ENCODE measurements at regions not wholly inside any gene's neighbourhood (a gene's known extent, or its start where the extent isn't known, plus 50 kb on each side); places are given as distances from the start of the nearest gene placed in this dataset.

DNA sequence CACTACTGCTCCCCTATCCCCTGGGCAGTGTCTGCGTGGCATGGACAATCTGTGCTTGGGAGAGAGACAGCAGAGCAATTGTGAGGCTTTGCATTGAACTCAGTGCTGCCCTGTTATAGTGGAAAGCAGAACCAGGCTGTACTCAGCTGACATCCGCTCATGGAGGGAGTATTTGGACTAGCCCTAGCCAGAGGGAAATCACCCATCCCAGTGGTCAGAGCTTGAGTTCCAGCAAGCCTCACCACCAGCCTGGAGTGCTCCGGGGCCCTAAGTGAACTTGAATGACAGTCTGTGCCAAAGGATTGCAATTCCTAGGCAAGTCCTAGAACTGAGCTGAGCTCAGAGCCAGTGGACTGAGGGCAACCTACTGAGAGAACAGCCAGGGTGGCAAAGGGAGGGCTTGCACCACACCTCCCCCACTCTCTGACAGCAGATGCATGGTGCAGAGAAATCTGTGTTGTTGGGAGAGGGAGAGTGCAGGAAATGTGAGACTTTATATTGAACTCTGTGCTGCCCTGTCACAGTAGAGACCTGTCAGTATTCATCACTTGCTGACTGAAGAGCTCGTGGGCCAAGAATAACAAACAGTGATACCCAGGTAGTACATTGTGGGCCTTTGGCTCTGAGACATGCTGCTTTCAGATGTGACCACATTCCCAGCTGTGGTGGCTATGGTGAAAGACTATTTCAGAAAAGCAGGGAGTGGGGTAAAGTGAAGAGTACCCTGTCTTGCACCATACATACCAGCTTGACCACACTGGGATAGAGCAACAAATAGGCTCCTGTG is 107.7 kb upstream of the SLC5A9 start:
- Histone ChIP-seq H3K4me2 (ENCODE audit: low read depth, low read length, poor library complexity, severe bottlenecking) (no peak overlapping the region), H3K4me3 (ENCODE audit: low read length) (no peak overlapping the region), H3K9me2 (replicated peaks; ENCODE audit: insufficient read depth, low read length) (no peaks in the 10 kb centered on the region), H3K27me3 (ENCODE audit: low read length) (no peaks in the 10 kb centered on the region), H3K9me3 (ENCODE audit: low read length) (no peaks in the 10 kb centered on the region), H3K4me1 (ENCODE audit: low read length) (no peaks in the 10 kb centered on the region), H2AFZ (ENCODE audit: low read length) (no peak overlapping the region), H3K9ac (ENCODE audit: low read length) (no peak overlapping the region), H3K36me3 (ENCODE audit: insufficient read depth, low read length) (no peaks in the 10 kb centered on the region), H3K79me2 (ENCODE audit: low read length) (no peaks in the 10 kb centered on the region), H4K20me1 (ENCODE audit: insufficient read depth, low read depth, low read length) (no peaks in the 10 kb centered on the region), H3K27ac (ENCODE audit: low read length) (no peak overlapping the region)
- no peak for DNase-seq

DNA sequence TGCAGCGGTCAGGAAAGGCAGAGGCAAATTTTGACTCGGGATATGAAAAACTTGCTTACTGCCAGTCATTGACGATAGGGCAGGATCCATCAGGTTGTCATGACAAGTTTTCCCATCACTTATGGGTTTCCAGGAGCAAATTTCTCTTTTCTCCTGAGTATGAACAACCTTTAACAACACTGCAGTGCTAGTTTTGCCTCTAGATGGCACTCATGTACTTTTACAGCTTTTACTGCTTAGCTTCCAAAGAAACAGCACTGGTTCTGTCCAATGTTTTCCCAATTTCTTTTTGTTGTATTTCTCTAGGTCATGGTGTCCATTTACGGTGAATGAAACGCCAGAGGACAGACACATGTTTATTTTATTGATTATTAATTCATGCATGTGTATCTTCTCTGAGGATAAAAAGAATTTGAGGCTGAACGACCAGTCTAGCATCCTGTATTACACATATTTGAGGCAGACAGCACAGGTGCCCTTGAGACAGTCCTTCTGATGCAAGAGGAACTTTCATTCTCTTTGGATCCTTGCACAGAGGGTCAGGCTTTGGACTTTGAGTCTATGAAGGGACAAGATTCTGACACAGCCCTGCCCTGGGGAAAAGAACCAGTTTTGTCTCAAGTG is 112.3 kb upstream of the TRABD2B start:
- Histone ChIP-seq H2AFZ (ENCODE audit: low read length) (no peak overlapping the region), H3K27me3 (ENCODE audit: low read length) (no peaks in the 10 kb centered on the region), H3K4me2 (ENCODE audit: low read depth, low read length, poor library complexity, severe bottlenecking) (no peak overlapping the region), H3K79me2 (ENCODE audit: low read length) (no peaks in the 10 kb centered on the region), H3K9ac (ENCODE audit: low read length) (no peak overlapping the region), H4K20me1 (ENCODE audit: insufficient read depth, low read depth, low read length) (no peaks in the 10 kb centered on the region), H3K4me3 (ENCODE audit: low read length) (no peak overlapping the region), H3K9me3 (ENCODE audit: low read length) (no peaks in the 10 kb centered on the region), H3K9me2 (replicated peaks; ENCODE audit: insufficient read depth, low read length) (no peaks in the 10 kb centered on the region), H3K36me3 (ENCODE audit: insufficient read depth, low read length) (no peaks in the 10 kb centered on the region), H3K4me1 (ENCODE audit: low read length) (no peaks in the 10 kb centered on the region), H3K27ac (ENCODE audit: low read length) (no peak overlapping the region)
- DNase-seq = peak; percentile 77

DNA sequence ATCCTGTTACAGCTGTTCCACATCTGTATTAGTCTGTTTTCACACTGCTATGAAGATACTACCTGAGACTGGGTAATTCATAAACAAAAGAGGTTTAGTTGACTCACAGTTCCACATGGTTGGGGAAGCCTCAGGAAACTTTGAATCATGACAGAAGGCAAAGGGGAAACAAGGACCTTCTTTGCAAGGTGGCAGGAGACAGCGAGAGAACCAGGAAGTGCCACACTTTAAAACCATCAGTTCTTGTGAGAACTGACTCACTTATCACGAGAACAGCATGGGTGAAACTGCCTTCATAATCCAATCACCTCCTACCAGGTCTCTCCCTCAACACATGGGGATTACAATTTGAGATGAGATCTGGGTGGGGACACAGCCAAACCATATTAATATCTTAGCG is 110.3 kb upstream of the TRABD2B start:
- Histone ChIP-seq H2AFZ (ENCODE audit: low read length) (peak overlapping the region; percentile 38; the same call in 1 of the 2 replicates), H3K27ac (ENCODE audit: low read length) (no peak overlapping the region), H3K36me3 (ENCODE audit: insufficient read depth, low read length) (no peaks in the 10 kb centered on the region), H3K9me2 (replicated peaks; ENCODE audit: insufficient read depth, low read length) (no peaks in the 10 kb centered on the region), H3K9ac (ENCODE audit: low read length) (no peak overlapping the region), H3K4me1 (ENCODE audit: low read length) (no peaks in the 10 kb centered on the region), H3K9me3 (ENCODE audit: low read length) (no peaks in the 10 kb centered on the region), H3K4me3 (ENCODE audit: low read length) (no peak overlapping the region), H3K79me2 (ENCODE audit: low read length) (no peaks in the 10 kb centered on the region), H3K27me3 (ENCODE audit: low read length) (no peaks in the 10 kb centered on the region), H3K4me2 (ENCODE audit: low read depth, low read length, poor library complexity, severe bottlenecking) (no peak overlapping the region), H4K20me1 (ENCODE audit: insufficient read depth, low read depth, low read length) (no peaks in the 10 kb centered on the region)
- DNase-seq = no peak

DNA sequence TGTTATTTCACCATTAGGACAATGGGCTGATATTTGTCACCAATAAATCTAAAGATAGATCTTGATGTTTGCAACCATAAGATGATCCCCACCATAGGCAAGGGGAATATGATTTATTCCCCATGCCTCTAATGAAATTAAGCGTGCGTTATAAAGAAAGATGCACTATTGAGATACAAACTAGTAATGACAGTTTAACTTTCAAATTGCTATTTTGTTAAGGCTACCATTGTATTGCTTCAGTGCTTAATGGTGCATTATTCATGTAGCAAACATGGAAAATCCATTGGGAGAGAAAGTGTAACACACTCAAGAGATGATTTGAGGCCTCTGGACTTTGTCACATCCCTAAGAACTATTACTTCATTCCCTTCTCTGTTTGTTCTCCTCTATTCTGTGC is 108.9 kb upstream of the TRABD2B start:
- H3K4me1 ChIP-seq (ENCODE audit: low read length) = no peaks in the 10 kb centered on the region
- no peaks in the 10 kb centered on the region for H3K36me3 ChIP-seq (ENCODE audit: insufficient read depth, low read length)
- no peak for DNase-seq

DNA sequence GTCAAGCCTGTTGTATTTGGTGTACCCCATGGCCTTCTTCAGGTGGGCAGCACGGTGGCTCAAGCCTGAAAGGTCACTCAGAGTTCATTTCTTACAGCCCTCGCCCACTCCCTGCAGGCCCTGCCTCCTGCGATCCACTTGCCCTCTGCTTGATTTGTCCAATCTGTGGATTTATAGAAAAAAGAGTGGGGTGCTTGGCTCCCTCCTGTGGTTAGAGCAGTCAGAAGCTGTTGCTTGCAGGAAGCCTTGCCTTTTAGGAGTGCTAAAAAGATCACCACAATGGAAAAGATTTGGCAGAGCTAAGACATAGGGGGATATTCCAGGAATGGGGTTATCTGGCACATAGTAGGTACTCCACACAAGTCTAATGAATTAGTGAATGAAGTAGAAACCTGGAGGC is 108.0 kb upstream of the TRABD2B start:
- Histone ChIP-seq H3K79me2 (ENCODE audit: low read length) (no peaks in the 10 kb centered on the region), H3K9me3 (ENCODE audit: low read length) (no peaks in the 10 kb centered on the region), H3K9ac (ENCODE audit: low read length) (no peak overlapping the region), H2AFZ (ENCODE audit: low read length) (no peak overlapping the region), H3K9me2 (replicated peaks; ENCODE audit: insufficient read depth, low read length) (no peaks in the 10 kb centered on the region), H3K36me3 (ENCODE audit: insufficient read depth, low read length) (no peaks in the 10 kb centered on the region), H3K27me3 (ENCODE audit: low read length) (no peaks in the 10 kb centered on the region), H3K4me2 (ENCODE audit: low read depth, low read length, poor library complexity, severe bottlenecking) (no peak overlapping the region), H3K4me3 (ENCODE audit: low read length) (no peak overlapping the region), H3K4me1 (ENCODE audit: low read length) (no peaks in the 10 kb centered on the region), H4K20me1 (ENCODE audit: insufficient read depth, low read depth, low read length) (no peaks in the 10 kb centered on the region), H3K27ac (ENCODE audit: low read length) (no peak overlapping the region)
- DNase-seq = peak; percentile 45

More for the DNA sequence above, 108.9 kb upstream of the TRABD2B start:
- H3K79me2 ChIP-seq (ENCODE audit: low read length) = no peaks in the 10 kb centered on the region
- H4K20me1 ChIP-seq (ENCODE audit: insufficient read depth, low read depth, low read length) = no peaks in the 10 kb centered on the region
- no peak overlapping the region for H3K4me3 ChIP-seq (ENCODE audit: low read length)
- H3K9ac ChIP-seq (ENCODE audit: low read length) = no peak overlapping the region
- no peak overlapping the region for H2AFZ ChIP-seq (ENCODE audit: low read length)
- H3K27ac ChIP-seq (ENCODE audit: low read length) = no peak overlapping the region
- no peaks in the 10 kb centered on the region for H3K27me3 ChIP-seq (ENCODE audit: low read length)
- H3K9me2 ChIP-seq (replicated peaks; ENCODE audit: insufficient read depth, low read length) = no peaks in the 10 kb centered on the region
- no peak overlapping the region for H3K4me2 ChIP-seq (ENCODE audit: low read depth, low read length, poor library complexity, severe bottlenecking)
- H3K9me3 ChIP-seq (ENCODE audit: low read length) = no peaks in the 10 kb centered on the region

DNA sequence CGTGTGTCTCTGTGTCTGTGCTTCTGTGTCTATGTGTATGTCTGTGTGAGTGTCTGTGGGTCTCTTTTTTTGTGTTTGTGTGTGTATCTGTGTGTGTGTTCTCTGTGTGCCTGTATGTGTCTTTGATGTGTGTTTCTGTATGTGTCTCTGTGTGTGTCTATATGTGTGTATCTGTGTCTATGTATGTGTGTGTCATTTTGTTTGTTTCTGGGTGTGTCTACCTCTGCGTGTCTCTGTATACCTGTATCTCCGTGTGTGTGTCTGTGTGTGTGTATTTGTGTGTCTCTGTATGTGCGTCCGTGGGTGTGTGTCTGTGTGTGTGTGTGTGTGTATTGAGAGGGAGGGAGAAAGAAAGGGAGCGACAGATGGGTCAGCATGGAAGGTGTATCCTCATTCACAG is 106.3 kb upstream of the TRABD2B start:
- no peaks in the 10 kb centered on the region for H3K79me2 ChIP-seq (ENCODE audit: low read length)
- H4K20me1 ChIP-seq (ENCODE audit: insufficient read depth, low read depth, low read length) = no peaks in the 10 kb centered on the region
- H3K27me3 ChIP-seq (ENCODE audit: low read length) = no peaks in the 10 kb centered on the region
- no peak for DNase-seq
- no peak overlapping the region for H3K9ac ChIP-seq (ENCODE audit: low read length)
- no peak overlapping the region for H3K4me3 ChIP-seq (ENCODE audit: low read length)
- no peak overlapping the region for H2AFZ ChIP-seq (ENCODE audit: low read length)
- H3K27ac ChIP-seq (ENCODE audit: low read length) = no peak overlapping the region
- no peaks in the 10 kb centered on the region for H3K9me3 ChIP-seq (ENCODE audit: low read length)
- H3K4me1 ChIP-seq (ENCODE audit: low read length) = no peaks in the 10 kb centered on the region
- no peak overlapping the region for H3K4me2 ChIP-seq (ENCODE audit: low read depth, low read length, poor library complexity, severe bottlenecking)
- no peaks in the 10 kb centered on the region for H3K9me2 ChIP-seq (replicated peaks; ENCODE audit: insufficient read depth, low read length)
- no peaks in the 10 kb centered on the region for H3K36me3 ChIP-seq (ENCODE audit: insufficient read depth, low read length)

DNA sequence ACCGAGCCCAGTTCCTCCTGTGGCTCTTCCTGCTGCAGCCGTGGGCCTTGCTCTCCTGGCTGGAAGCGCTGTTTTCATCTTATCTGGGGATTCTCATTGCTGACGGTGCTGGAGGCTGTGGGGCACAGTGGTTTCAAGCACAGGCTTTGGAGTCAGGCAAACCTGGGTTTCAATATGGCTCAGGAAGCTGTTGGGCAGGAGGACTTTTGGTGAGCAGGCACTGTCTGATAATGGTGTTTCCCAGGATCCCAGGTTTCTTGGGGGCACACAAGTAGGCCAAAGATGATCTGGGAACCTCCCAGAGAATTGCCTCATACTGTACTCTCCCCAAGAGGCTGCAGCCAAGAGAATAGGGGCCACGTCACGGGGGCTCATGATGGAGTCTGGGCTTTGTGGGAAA is 105.6 kb upstream of the TRABD2B start:
- DNase-seq = no peak
- no peaks in the 10 kb centered on the region for H3K79me2 ChIP-seq (ENCODE audit: low read length)
- H3K4me2 ChIP-seq (ENCODE audit: low read depth, low read length, poor library complexity, severe bottlenecking) = no peak overlapping the region
- no peaks in the 10 kb centered on the region for H3K9me2 ChIP-seq (replicated peaks; ENCODE audit: insufficient read depth, low read length)
- no peak overlapping the region for H3K9ac ChIP-seq (ENCODE audit: low read length)
- no peak overlapping the region for H3K27ac ChIP-seq (ENCODE audit: low read length)
- H3K27me3 ChIP-seq (ENCODE audit: low read length) = no peaks in the 10 kb centered on the region
- no peak overlapping the region for H3K4me3 ChIP-seq (ENCODE audit: low read length)
- no peaks in the 10 kb centered on the region for H3K36me3 ChIP-seq (ENCODE audit: insufficient read depth, low read length)
- H3K4me1 ChIP-seq (ENCODE audit: low read length) = no peaks in the 10 kb centered on the region
- no peak overlapping the region for H2AFZ ChIP-seq (ENCODE audit: low read length)
- H4K20me1 ChIP-seq (ENCODE audit: insufficient read depth, low read depth, low read length) = no peaks in the 10 kb centered on the region
- no peaks in the 10 kb centered on the region for H3K9me3 ChIP-seq (ENCODE audit: low read length)

DNA sequence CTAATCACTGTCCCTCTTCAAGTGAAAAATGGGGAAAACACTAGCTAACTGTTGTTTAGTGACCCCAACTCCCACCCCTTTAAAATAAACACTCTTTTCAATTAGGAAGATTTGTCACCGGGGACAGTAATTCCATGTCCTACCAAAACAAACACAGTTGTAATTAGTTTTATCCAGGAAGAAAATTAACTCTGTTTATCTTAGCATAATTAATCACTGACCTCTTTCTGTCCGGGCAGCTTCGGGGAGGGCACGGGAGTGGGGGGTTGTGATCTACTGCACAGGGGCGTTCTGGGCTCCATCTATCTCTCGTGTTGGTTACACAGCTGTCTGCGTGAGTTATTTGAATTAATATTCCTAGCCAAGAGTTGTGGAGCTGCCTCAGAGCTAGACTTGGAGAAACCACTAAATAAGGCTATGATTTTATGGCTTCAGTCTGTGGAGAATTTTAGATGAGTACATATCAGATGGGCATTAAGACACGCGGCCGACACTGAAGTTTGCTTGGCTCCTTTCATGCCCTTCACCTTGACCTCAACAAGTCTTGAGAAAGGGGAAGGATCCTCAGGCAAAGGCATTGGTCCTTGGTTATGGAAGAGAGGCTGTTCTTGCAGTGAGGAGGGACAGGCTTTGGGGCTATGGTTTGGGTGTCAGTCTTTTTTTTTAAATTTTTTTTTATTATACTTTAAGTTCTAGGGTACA is 102.0 kb upstream of the TRABD2B start:
- Histone ChIP-seq H3K9me2 (replicated peaks; ENCODE audit: insufficient read depth, low read length) (no peaks in the 10 kb centered on the region), H3K79me2 (ENCODE audit: low read length) (no peaks in the 10 kb centered on the region), H3K4me2 (ENCODE audit: low read depth, low read length, poor library complexity, severe bottlenecking) (no peak overlapping the region), H2AFZ (ENCODE audit: low read length) (no peak overlapping the region), H3K4me3 (ENCODE audit: low read length) (no peak overlapping the region), H3K27ac (ENCODE audit: low read length) (no peak overlapping the region), H3K36me3 (ENCODE audit: insufficient read depth, low read length) (no peaks in the 10 kb centered on the region), H3K9me3 (ENCODE audit: low read length) (no peaks in the 10 kb centered on the region), H4K20me1 (ENCODE audit: insufficient read depth, low read depth, low read length) (no peaks in the 10 kb centered on the region), H3K9ac (ENCODE audit: low read length) (no peak overlapping the region), H3K4me1 (ENCODE audit: low read length) (no peaks in the 10 kb centered on the region), H3K27me3 (ENCODE audit: low read length) (no peaks in the 10 kb centered on the region)
- DNase-seq = no peak

All from Karpas-422 (cell line).